ENCODE measurements at regions not wholly inside any gene's neighbourhood (a gene's known extent, or its start where the extent isn't known, plus 50 kb on each side); places are given as distances from the start of the nearest gene placed in this dataset.

DNA sequence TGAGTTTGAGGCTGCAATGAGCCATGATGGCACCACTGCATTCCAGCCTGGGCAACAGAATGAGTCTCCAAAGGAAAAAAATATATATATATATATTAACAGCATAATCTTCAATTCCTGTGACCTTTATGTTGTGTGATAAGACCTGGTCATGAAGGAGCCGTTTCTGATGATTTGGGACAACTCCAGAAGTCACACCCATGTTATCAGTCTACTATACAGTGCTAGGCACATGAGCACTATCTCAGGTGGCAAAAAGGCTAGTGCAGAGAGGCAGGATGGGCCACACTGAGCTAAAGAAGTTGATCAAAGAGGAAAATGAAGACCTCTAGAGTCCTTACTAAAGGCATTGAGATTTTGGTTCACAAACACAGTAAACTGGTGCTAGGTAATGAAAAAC is 205.0 kb upstream of the RAD23B start:
- H3K4me1 ChIP-seq = no peaks in the 10 kb centered on the region
- H3K27ac ChIP-seq = no peak overlapping the region
- TF ChIP-seq EP300 (IDR thresholded peaks at IDR 0.05) (no peak), POLR2A (IDR thresholded peaks at IDR 0.05) (no peak)
- no peak overlapping the region for H3K4me3 ChIP-seq
- H3K9me3 ChIP-seq = no peaks in the 10 kb centered on the region
- no peak for ATAC-seq
- 40% methylated on average over 1 of the region's 1 CpG; no CpG with 5 or more reads in 1 of the 2 donors for WGBS, 2 donors (ENCODE audit: low coverage in 1 of 2)
- no peaks in the 10 kb centered on the region for H3K27me3 ChIP-seq
- H3K36me3 ChIP-seq = no peaks in the 10 kb centered on the region

DNA sequence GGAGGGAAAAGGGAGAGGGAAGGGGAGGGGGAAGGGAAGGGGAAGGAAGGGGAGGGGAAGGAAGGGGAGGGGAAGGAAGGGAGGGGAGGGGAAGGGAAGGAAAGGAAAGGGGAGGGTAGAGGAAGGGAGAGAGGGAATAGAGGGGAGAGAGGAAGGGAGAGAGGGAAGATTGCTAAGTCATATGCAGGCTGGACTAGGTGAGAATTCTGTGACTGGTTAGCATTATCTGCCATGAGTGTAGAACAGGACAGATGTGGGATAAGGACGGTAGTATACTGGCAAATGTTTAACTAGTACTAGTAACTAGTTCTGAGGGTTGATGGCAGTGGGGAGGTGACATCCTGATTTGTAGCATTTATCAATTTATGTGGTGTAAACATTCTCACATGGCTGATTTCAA is 203.5 kb upstream of the RAD23B start:
- WGBS, 2 donors (ENCODE audit: low coverage in 1 of 2) = 73 to 80% methylated on average over 1 of the region's 1 CpG
- no peaks in the 10 kb centered on the region for H3K4me1 ChIP-seq
- H3K9me3 ChIP-seq = no peaks in the 10 kb centered on the region
- H3K4me3 ChIP-seq = no peak overlapping the region
- H3K27ac ChIP-seq = no peak overlapping the region
- TF ChIP-seq EP300 (IDR thresholded peaks at IDR 0.05) = no peak
- no peak for TF ChIP-seq POLR2A (IDR thresholded peaks at IDR 0.05)
- TF ChIP-seq CTCF (IDR thresholded peaks at IDR 0.05) = no peak
- no peak for TF ChIP-seq POLR2AphosphoS5 (IDR thresholded peaks at IDR 0.05)
- H3K27me3 ChIP-seq = no peaks in the 10 kb centered on the region
- no peaks in the 10 kb centered on the region for H3K36me3 ChIP-seq
- ATAC-seq = no peak

DNA sequence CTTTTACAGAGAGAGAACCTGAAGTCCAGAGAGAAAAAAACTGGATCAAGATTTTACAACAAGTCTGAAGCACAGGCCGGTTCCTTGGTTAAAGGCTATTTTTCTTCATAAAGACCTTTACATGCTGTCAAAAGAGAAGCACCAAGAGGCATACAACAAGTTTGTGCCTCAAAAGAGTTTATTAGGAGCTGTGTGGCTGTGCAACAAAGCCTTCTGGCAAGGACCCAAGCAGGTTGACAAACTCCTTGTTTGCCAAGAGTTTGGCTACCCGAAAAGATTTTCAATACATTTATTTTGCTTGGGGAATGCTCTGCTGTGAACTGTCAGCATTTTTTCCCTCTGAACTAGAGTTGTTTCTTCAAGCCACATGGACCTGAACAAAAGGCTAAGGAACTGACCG is 202.9 kb upstream of the RAD23B start:
- no peak for TF ChIP-seq EP300 (IDR thresholded peaks at IDR 0.05)
- no peak for TF ChIP-seq POLR2A (IDR thresholded peaks at IDR 0.05)
- H3K4me1 ChIP-seq = no peaks in the 10 kb centered on the region
- H3K27ac ChIP-seq = no peak overlapping the region
- H3K4me3 ChIP-seq = no peak overlapping the region
- no peak for ATAC-seq
- WGBS, 2 donors (ENCODE audit: low coverage in 1 of 2) = 67 to 70% methylated on average over 2 to 3 of the region's 3 CpGs
- H3K27me3 ChIP-seq = no peaks in the 10 kb centered on the region
- no peaks in the 10 kb centered on the region for H3K36me3 ChIP-seq
- H3K9me3 ChIP-seq = no peaks in the 10 kb centered on the region

- 60 to 77% methylated on average over 2 of the region's 2 CpGs for WGBS, 2 donors (ENCODE audit: low coverage in 1 of 2)
These were observed 196.6 kb upstream of the RAD23B start for GRCh38 chr9:107086460-107086859.

DNA sequence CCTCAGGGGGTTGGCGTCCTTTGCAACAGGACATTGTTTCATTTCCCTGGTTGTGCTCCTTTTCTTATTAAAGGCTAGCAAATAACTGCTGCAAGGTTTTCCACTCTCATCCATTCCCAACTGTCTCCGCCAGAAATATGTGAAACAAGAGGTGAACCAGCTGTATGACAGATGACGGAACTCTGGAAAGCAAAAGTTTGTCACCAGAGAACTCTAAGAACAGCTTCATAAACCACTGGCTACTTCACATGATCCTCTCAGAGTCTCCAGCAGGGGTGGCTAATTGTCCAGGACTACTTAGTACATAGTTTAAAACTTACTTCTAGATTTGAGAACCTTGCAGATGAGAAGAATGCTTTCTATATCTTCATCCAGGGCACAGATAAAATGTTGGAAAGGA is 195.9 kb upstream of the RAD23B start:
- Histone ChIP-seq H3K27ac (no peak overlapping the region), H3K4me1 (no peaks in the 10 kb centered on the region), H3K36me3 (no peaks in the 10 kb centered on the region), H3K9me3 (peaks cover 0 to 5% (median 0%) of the 10 kb centered on the region in 3 donors), H3K4me3 (no peak overlapping the region), H3K27me3 (no peaks in the 10 kb centered on the region)
- no peak for TF ChIP-seq POLR2A (IDR thresholded peaks at IDR 0.05)
- TF ChIP-seq CTCF (IDR thresholded peaks at IDR 0.05) = no peak
- TF ChIP-seq POLR2AphosphoS5 (IDR thresholded peaks at IDR 0.05) = no peak
- no peak for TF ChIP-seq EP300 (IDR thresholded peaks at IDR 0.05)
- no peak for ATAC-seq
- WGBS, 2 donors (ENCODE audit: low coverage in 1 of 2) = 50 to 58% methylated on average over 3 of the region's 3 CpGs

More at GRCh38 chr9:107086460-107086859, 196.6 kb upstream of the RAD23B start:
- peaks cover 0 to 5% (median 0%) of the 10 kb centered on the region in 3 donors for H3K9me3 ChIP-seq
- no peak for ATAC-seq
- no peaks in the 10 kb centered on the region for H3K36me3 ChIP-seq
- no peaks in the 10 kb centered on the region for H3K27me3 ChIP-seq
- H3K4me3 ChIP-seq = no peak overlapping the region
- no peak for TF ChIP-seq POLR2AphosphoS5 (IDR thresholded peaks at IDR 0.05)
- TF ChIP-seq CTCF (IDR thresholded peaks at IDR 0.05) = no peak
- TF ChIP-seq POLR2A (IDR thresholded peaks at IDR 0.05) = no peak
- TF ChIP-seq EP300 (IDR thresholded peaks at IDR 0.05) = no peak
- no peak overlapping the region for H3K27ac ChIP-seq
- H3K4me1 ChIP-seq = no peaks in the 10 kb centered on the region

GRCh38 chr9:107090218-107090617 is 192.9 kb upstream of the RAD23B start:
- Histone ChIP-seq H3K4me1 (no peaks in the 10 kb centered on the region), H3K4me3 (no peak overlapping the region), H3K27me3 (no peaks in the 10 kb centered on the region), H3K9me3 (peaks cover 0 to 5% (median 0%) of the 10 kb centered on the region in 3 donors), H3K27ac (no peak overlapping the region), H3K36me3 (no peaks in the 10 kb centered on the region)
- no peak for ATAC-seq
- WGBS, 2 donors (ENCODE audit: low coverage in 1 of 2) = 85 to 86% methylated on average over 1 of the region's 1 CpG
- no peak for TF ChIP-seq POLR2AphosphoS5 (IDR thresholded peaks at IDR 0.05)
- no peak for TF ChIP-seq CTCF (IDR thresholded peaks at IDR 0.05)
